Gastrocnemius medialis (tissue), 4 donors: ENCODE measurements at regions not wholly inside any gene's neighbourhood (a gene's known extent, or its start where the extent isn't known, plus 50 kb on each side); places are given as distances from the start of the nearest gene placed in this dataset.

ENCODE experiments used
- POLR2A ChIP-seq, 2 donors: fragments of 450-650 bp; IDR thresholded peaks; one replicate each; pipeline ENCODE4 v1.6.1; 2017; ENCODE audit warnings: antibody characterized with exemption in 2 of 2, mild to moderate bottlenecking in 2 of 2, moderate library complexity in 2 of 2
- TF ChIP-seq, protein P1 (sequence below), 5 experiments: fragments of 450-650 bp in 3 of 5; fragments of 200-600 bp in 2 of 5; sonication (generic) in 2 of 5; IDR thresholded peaks in 4 of 5; conservative IDR thresholded peaks in 1 of 5; 1 replicate in 4 of 5; 2 replicates in 1 of 5; pipeline ENCODE4 v1.5.1; 2016 to 2019; ENCODE audit warnings: antibody characterized with exemption in 5 of 5, mild to moderate bottlenecking in 3 of 5, moderate library complexity in 3 of 5

DNA sequence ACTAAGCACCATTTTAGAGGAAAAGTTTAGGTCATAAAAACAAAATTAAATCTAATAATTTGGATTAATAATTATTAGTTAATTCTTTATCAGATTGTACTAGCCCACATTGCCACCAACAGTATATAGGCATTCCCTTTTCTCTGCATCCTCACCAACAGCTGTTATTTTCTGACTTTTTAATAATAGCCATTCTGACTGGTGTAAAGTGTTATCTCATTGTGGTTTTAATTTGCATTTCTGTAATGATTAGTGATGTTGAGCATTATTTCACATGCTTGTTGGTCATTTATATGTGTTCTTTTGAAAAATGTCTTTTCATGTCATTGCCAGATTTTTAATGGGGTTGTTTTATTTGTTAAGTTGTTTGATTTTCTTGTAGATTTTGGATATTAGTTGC, 319.1 kb upstream of the SYNCRIP start:
- TF ChIP-seq, protein P1, sequence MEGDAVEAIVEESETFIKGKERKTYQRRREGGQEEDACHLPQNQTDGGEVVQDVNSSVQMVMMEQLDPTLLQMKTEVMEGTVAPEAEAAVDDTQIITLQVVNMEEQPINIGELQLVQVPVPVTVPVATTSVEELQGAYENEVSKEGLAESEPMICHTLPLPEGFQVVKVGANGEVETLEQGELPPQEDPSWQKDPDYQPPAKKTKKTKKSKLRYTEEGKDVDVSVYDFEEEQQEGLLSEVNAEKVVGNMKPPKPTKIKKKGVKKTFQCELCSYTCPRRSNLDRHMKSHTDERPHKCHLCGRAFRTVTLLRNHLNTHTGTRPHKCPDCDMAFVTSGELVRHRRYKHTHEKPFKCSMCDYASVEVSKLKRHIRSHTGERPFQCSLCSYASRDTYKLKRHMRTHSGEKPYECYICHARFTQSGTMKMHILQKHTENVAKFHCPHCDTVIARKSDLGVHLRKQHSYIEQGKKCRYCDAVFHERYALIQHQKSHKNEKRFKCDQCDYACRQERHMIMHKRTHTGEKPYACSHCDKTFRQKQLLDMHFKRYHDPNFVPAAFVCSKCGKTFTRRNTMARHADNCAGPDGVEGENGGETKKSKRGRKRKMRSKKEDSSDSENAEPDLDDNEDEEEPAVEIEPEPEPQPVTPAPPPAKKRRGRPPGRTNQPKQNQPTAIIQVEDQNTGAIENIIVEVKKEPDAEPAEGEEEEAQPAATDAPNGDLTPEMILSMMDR (IDR thresholded peaks at IDR 0.05 in 4 of 5, conservative IDR thresholded peaks at IDR 0.05 in 1 of 5) = no peak
- no peak for TF ChIP-seq POLR2A (IDR thresholded peaks at IDR 0.05)
